ENCODE measurements at regions not wholly inside any gene's neighbourhood (a gene's known extent, or its start where the extent isn't known, plus 50 kb on each side); places are given as distances from the start of the nearest gene placed in this dataset.

DNA sequence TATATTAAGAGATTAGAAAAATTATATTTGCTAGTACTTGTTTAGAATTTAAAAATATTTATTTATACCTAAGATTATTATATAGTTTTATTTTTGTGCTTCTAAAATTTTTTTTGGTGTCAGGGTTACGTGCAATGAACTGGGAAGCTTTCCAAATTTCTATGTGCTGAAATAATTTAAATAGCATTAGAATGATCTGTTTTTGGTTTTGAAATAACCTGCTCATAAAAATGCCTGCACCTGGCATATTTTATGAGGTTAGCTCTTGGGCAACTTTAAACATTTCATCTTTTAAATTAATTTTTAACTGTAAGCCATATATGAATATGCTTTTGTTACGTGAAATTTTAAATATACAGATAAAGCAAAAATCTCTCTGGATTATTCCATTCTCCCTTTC lies 482.5 kb downstream of the GLRX3 start:
- no peak for DNase-seq (ENCODE audit: low spot score)

DNA sequence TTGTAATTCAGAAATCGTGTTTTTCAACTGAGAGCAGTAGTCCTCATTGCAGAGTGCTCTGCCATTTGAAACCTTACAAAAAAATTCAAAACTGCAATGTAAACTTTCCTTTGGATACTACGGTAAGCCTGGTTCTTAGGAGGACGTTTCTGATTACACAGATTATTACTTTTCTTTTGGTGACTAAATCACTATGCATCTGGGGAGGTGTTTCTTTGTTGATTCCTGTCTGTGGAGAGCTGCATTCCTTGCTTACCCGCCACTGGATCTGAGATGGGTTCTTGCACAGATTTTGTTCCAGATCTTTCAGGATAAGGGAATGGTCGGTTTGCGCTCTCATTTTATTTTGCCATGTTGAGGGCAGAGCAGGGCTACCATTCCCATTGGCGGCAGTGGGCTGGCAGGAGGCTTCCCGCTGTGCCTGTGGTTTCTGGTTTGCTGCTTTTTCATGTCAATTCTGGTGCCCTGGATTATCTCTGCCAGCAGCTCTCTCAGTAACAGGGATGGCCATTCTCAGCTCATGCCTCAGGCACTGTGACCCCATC lies 485.1 kb downstream of the GLRX3 start:
- DNase-seq (ENCODE audit: low spot score), result no peak

DNA sequence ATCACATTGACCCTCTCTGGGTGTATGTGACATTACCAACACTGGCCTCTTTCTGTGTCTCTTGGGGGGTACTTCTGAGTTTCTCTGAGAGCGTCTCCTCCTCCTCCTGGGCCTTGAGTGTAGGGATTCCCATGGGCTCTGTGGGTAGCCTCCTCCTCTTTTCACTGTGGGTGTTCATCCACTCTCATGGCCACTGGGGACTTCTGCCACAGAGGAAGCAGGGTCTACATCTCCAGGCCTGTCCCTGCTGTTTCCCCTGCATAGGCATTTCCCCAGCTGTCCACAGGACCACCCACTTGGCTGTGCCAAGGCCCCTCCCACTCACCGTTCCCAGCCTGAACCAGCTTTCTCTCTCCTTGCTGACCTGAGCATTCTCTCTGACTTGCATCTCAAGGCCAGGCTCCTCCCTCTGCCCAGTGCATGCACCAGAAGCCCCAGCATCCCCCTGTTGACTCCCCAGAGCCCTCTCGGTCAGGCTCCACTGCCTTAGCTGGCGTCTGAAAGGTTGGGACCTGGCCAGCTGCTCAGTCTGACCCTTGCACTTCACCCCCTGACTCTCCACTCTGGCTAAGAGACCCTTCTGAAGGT lies 487.6 kb downstream of the GLRX3 start:
- no peak for DNase-seq (ENCODE audit: low spot score)

DNA sequence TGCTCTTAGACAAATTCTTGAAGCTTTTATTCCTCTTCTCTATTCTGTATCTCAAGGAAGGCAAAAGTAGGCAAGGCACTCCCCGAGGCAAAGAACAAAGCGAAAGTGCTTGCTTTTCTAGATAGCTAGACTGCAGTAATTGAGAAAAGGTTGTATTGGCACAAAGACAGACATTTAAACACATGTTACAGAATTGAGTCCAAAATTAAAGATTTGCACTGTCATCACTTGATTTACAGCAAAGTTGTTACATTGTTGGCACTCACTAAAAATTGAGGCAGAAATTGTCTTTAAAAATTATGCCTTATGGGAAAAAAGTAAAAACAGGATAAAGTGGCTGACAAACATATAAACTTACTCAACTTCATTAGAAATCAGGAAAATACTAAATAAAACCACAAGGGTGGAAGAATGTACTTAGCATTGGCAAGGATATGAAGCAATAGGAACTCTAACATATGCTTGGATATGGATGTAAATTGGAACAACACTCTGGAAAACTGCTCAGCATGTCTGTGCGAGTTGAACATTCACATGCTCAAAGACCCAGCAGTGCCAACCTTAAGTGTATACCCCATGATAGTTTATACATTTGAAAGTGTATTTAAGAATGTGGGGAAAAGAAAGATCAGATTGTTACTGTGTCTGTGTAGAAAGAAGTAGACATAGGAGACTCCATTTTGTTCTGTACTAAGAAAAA lies 491.3 kb downstream of the GLRX3 start:
- DNase-seq (ENCODE audit: low spot score), result no peak

DNA sequence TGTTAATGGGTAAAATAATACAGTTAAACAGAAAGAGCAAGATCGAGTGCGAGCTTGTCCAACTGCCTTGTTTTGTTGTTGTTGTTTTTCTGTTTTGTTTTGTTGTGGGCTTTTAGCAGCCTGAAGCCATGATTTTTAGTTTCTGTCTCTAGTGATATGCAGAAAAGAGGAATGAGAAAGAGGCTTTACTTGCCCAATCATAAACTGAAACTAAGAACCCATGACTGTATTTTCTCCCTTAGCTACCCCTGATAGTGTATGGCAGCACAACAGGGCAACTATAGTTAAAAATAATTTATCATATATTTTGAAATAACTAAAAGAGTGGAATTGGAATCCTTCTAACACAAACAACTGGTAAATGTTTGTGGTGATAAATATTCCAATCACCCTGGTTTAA lies 493.9 kb downstream of the GLRX3 start:
- no peak for DNase-seq (ENCODE audit: low spot score)

DNA sequence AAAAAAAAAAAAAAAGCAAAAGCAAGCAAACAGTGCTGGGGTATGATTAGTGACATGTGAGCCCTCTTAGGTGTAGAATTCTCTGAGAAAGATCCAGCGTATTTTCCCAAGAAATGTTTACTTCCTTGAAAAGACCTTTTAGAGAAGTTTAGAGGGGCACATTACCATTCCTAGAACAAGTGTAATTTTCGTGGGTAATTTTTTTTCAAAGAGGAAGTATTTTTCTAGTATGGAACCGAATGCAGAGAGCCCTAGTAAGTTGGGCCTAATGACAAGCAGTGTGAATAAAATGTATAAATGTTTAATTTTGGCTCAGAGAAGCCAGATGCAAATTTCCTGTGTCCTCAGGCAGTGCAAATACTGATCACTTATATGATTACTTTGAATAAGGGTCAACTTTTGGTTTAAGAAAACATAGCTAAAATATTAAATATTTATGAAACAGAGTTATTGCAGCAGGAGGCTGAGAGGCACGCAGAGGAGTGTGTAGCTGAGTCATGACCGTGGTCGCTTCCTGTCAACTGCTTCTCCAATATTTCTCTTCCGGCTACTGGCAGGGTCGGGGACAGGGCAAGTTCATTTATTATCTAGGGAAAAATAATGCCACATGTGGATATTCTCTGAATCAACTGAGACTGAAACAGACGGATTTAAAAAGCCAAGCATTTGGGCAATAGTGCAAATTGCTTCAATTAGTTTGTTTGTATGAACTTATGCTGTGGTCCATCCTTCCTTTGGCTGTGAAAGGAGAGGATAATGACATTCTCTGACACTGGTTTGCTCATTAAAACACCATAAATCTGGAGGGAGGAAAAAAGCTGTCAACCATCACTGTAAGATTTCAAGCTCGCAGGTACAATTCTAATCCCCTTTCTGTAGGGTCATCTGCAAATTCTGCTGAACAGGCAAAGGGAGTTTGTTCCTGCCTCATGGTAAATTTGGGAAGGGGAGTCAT lies 495.2 kb downstream of the GLRX3 start:
- no peak for DNase-seq (ENCODE audit: low spot score)

DNA sequence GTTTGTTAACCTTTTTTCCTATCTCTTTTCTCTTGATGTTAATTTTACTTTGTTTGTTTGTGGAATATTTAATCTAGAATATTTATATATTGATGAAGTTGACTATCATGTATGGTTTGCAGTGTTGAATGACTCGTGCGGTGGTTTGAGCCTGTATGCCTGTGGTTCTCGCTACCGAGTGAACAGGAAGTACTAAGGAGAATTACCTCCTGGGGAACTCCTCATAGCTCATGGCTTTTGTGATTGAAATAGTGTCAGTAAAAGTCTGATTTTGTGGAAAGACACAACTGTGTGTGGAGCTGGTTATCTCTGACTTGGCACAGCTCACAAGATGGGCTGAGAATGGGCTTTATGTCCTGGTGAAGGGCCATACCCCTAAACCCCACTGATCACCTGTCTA lies 498.6 kb downstream of the GLRX3 start:
- DNase-seq (ENCODE audit: low spot score), result no peak

DNA sequence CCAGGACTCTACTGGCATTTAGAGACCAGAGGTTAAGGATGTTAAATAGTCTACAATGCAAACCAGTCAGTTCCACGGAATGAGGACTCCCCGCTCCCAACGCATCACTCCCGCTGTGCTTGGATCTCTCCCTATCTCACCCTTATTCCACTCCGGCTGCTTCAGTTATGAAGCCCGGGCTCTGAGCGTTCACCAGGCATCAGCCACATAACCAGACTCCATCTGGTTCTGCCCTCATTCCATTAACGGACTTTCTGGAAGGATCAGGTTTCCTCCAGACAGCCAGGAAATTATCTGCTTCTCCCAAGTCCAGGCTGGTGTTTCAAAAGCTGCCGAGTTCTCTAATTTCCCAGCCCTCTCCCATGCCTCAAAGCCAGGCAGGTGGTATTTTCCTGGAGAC lies 499.3 kb downstream of the GLRX3 start:
- DNase-seq (ENCODE audit: low spot score), result no peak

DNA sequence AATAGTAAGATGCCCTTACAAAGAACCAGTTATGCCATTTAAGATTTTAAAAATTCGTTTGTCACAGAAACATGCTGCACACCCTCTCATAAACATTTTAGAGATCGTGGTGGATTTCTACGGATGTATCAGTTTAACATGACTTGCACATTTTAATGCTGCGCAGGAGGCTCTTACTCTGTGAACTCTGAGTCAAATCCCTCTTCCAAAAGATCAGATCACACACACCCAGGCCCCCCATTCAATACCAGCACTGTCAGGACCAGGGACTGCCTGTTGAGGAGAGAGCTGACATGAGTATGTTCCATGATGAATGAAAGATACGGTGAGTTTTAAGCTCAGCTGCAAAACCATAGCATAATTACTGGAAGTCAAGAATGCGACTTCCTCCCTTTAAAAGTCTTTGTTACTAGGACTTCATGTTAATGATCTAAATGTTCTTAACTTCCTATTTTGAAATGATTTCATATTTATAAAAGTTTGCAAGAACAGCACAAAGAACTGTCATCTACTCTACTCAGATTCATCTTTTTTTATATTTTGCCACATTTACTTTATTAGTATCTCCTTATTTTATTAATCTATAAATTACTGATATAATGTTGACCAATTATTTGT lies 500.2 kb downstream of the GLRX3 start:
- no peak for DNase-seq (ENCODE audit: low spot score)

DNA sequence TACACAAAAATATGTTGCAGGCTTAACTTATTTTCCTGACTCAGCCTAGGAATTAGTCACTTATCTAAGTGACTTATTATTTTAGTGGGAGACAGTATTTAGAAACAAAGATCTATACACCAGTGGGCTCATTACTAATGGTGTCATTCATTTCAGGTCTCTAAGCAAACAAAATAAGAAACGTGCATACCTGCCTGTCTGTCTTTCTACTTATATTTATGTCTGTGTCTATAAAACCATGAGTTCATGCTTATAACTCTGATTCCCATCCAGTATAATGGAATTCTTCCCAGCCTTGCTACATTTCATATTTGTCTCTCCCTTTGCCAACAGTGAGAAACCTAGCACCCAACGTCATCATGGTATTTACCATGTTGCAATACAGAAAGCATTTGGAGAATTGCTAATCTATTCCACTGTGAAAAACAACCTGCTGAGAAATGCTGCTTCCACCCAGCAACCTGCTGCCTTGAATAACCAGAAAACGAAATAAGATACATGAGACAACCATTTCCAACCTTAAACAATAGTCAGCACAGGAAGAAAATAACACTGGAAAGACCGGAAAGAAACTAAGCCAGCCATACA lies 501.0 kb downstream of the GLRX3 start:
- no peak for DNase-seq (ENCODE audit: low spot score)

DNA sequence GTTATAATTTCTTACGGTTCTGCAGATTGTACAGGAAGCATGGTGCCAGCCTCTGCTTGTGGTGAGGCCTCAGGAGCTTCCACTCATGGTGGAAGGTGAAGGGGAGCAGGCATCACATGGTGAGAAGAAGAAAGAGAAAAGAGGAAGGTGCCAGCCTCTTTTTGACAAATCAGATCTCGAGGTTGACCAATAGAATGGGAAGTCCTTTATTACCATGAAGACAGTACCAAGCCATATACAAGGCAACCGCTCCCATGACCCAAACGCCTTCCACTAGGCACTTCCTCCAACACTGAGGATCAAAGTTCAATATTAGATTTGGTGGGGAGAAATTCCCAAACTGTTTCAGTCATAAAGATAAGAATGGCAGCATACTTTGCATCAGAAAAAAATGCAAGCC lies 502.8 kb downstream of the GLRX3 start:
- DNase-seq (ENCODE audit: low spot score), result no peak

DNA sequence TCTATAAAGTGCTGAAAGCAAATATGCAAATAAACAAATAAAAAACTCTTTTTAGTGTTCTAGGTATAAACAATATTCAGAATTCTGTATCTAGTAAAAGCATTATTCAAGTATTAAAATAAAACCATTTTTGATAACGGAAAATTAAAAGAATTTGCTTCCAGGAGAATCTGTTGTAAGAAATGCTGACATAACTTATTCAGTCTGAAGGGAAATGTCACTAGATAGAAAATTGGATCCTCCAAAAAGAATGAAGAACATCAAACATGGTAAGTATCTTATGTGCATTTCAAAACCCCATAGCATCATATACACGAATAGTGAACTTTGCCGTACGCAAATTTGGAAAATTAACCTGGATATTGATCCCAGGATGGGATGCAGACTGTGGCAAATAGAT lies 506.7 kb downstream of the GLRX3 start:
- DNase-seq (ENCODE audit: low spot score), result no peak

DNA sequence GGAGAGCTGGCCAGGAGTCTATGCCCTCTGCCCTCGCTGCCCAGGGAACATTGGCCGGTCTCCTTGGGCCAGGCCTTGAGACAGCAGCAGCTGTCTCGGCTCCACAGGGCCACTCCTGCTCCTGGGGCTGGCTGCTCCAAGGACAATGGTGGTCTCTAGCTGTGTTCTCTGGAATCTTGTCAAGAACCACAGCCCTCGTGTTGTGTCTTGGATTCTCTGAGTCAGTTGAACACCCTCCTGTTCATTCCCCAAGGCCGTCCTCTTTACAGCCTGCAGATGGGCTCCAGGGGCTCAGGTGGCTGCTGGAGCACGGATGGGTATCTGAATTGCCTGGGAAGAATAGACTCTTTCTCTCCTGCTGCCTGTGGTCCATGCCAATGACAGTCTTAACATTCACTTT lies 511.1 kb downstream of the GLRX3 start:
- DNase-seq (ENCODE audit: low spot score), result no peak

DNA sequence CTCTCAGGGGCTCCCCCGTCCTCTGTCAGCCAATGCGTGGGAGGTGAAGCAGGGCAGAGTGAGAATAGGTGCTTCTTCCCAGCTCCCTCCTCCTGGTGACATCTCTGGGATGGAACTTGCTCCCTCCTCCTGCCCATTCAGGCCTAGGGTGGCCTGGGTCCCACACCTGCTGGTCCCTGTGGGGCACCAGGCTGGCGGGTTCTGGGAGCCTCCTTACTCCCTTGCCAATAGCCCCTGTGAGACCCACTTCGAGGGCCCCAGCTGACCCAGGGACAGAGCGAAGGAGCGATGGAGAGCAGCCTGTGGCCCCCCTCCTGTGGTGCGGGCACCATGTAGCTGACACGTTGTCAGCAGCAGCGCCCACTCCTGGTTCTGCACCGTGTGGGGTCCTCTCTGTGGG lies 512.6 kb downstream of the GLRX3 start:
- DNase-seq (ENCODE audit: low spot score), result no peak

DNA sequence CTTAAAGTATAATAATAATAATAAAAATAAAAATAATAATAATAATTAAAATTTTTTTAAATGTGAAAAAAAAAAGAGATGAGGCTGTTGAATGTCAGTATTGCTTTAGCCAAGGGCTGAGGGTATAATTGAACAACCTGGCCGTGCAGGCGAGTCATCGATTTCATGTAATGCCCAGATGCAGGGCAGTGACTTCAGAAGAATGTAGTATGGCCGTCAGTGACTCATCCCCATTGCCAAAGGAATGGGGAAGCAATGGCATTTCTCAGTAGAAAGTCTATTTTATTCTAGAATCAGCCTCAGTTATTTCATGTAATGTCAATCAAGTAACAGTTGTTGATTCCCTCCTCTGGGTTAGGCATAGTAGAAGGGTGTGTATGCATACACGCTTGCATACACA lies 516.4 kb downstream of the GLRX3 start:
- DNase-seq (ENCODE audit: low spot score), result no peak

DNA sequence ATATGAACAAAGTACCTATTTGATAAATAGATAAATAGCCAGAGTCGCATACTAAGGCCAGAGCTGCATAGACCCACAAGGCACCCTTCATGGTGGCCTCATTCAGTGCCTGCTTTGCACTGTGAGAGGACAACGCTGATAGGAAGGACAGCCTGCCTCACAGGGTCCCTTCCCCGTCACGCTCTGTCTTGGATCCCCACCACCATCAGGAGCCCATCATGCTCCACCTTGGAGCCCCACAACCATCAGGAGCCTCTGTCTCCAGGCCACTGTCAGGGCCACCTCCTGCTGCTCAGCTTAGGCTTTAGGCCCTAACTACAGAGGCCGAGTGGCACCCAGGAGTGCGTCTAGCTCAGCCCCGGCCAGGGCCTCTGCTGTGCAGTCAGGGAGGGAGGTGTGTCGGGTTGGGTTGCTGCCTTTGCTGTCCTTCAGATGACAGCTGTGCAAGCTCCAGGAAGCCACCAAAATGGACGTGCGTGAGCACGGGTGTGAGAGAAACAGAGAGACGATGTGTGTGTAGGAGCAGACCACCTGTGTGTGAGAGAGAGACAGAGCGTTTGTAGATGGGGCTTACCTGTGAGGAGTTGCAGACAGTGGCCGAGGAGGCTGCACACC lies 516.9 kb downstream of the GLRX3 start:
- DNase-seq (ENCODE audit: low spot score), result no peak

DNA sequence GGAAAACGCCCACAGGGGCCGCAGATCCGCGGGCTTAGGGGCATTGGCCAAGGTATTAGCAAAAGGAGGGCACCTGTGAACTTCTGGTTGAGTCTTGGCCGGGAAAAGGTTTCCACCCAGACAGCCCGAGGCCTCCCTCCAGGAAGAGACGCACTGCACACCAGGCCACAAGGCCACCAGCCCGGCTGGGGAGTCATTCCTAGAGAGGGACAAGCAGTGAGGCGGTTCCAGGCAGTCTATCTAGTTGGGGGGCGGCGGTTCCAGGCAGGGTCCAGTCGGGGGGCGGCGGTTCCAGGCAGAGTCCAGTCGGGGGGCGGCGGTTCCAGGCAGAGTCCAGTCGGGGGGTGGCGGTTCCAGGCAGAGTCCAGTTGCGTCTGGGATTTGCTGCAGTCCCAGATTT lies 518.5 kb downstream of the GLRX3 start:
- DNase-seq (ENCODE audit: low spot score), result no peak

DNA sequence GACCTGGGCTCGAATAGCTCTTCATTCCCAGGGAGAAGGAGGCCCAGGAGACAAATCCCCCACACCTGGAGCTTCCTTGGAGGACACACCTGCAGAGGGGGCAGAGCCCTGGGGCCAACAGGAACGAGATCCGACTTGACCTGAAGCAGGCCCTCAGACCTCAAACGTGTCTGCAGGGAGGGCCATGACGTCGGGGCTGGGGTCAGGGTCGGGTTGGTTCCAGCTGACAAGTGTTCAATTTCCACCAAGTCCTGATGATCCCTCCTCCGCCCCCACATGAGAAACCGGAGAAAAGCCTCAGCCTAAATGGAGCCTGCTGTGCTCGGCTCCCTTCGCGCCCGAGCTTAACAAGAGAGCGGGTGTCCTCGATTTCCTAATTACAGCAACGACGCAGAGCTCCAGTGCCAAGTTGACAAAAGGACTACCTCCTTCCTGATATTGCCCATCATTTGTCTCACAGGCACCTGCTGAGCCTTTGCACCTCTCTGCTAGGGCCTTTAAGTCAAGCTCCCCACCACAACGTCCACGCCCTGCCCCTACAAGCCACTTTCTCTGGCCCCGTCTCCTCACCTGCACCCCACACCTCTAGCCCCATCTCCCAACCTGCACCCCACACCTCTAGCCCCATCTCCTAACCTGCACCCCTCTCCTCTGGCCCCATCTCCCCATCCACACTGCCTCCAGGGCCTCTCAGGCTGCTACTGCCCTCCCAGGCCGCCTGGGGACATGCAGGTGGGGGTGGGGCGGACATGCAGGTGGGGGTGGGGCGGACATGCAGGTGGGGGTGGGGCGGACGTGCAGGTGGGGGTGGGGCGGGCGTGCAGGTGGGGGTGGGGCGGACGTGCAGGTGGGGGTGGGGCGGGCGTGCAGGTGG lies 519.4 kb downstream of the GLRX3 start:
- DNase-seq (ENCODE audit: low spot score), result no peak

DNA sequence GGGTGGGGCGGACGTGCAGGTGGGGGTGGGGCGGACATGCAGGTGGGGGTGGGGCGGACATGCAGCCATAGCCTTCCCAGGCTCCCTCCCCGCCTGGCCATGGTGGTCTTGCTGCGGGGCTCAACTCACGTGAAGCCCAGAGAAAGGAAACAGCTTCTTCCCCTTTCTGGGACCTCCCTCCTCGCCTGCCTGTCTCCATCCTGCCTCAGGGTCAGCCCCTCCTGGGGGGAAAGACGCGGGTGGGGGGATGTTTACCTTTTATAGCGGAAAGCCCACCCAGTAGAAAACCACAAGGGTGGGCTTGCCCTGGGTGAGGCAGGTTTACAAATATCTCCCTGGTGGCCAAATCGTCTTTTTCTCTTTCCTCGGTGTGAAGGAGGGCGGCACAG lies 520.0 kb downstream of the GLRX3 start:
- DNase-seq (ENCODE audit: low spot score), result no peak

DNA sequence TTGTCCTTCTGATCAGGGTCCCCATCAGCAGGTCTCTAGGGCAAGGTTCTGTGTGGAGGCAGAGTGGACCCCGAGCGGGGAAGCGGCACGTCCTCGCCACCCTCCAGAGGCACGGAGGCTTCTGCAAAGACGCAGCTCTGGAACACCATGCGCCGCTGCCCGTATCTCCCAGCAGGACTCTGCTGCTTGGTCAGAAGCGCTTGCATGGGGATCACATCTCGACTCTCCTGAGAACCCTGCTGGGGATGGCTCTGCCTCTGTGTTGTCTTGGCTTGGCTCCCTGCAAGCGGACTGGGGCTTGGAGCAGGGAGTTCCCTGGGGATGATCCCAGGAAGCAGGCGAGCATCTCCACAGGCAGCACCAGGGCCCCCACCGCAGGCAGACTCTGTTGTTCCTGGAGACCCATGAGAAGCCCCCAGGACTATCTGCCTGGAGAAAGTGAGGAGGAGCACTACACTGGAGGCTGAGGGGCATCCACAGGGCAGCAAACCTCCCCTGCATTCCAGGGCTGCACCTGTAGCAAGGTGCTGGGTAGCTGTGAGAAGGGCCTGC lies 520.5 kb downstream of the GLRX3 start:
- no peak for DNase-seq (ENCODE audit: low spot score)

Measured in umbilical cord (tissue), 1 donor.